A549 (cell line): ENCODE measurements at regions not wholly inside any gene's neighbourhood (a gene's known extent, or its start where the extent isn't known, plus 50 kb on each side); places are given as distances from the start of the nearest gene placed in this dataset.

Experiments
- CTCF ChIP-seq: fragments of >200 bp; sonication (Bioruptor Twin); formaldehyde crosslinking; IDR thresholded peaks from 3 replicates; pipeline ENCODE4 v1.5.1; 2016
- EP300 ChIP-seq, 2 experiments: fragments of >200 bp; sonication (Bioruptor Twin); formaldehyde crosslinking; IDR thresholded peaks; 2 replicates in 1 of 2; 3 replicates in 1 of 2; pipeline ENCODE4 v1.6.1; 2016 to 2017
- HOXA7 ChIP-seq: fragments of 250-450 bp; sonication (Bioruptor Pico); IDR thresholded peaks from 2 replicates; pipeline ENCODE4 v1.5.0; 2020; ENCODE audit warnings: mild to moderate bottlenecking, moderate library complexity
- MAX ChIP-seq: IDR thresholded peaks from 2 replicates; pipeline ENCODE4 v1.6.1; 2012
- MYC ChIP-seq: IDR thresholded peaks from 2 replicates; pipeline ENCODE4 v1.6.1; 2012; ENCODE audit warnings: mild to moderate bottlenecking, inconsistent platforms, low read length, improper control_type of control experiment, borderline replicate concordance
- RCOR1 ChIP-seq: fragments of 150-350 bp; IDR thresholded peaks from 2 replicates; pipeline ENCODE4 v1.6.1; 2014; ENCODE audit warnings: antibody characterized with exemption, low read length, low read depth
- REST ChIP-seq: fragments of 200-600 bp; sonication (generic); IDR thresholded peaks from 2 replicates; pipeline ENCODE4 v1.6.1; 2016; ENCODE audit warnings: antibody characterized with exemption, mild to moderate bottlenecking, moderate library complexity
- ZFP36 ChIP-seq: fragments of 450-650 bp; IDR thresholded peaks from 2 replicates; pipeline ENCODE4 v1.6.1; 2014; ENCODE audit warnings: borderline replicate concordance; ENCODE audit not compliant: partially characterized antibody

GRCh38 chr6:12490351-12490903, 200.3 kb downstream of the EDN1 start:
- TF ChIP-seq CTCF (no peak), MYC (no peak), REST (no peak), EP300 (IDR thresholded peaks at IDR 0.05) (no peak; a peak in 1 of 5 replicates), MAX (no peak), HOXA7 (CRISPR knock-in tag) (no peak), RCOR1 (no peak), ZFP36 (no peak)
